ENCODE measurements at regions not wholly inside any gene's neighbourhood (a gene's known extent, or its start where the extent isn't known, plus 50 kb on each side); places are given as distances from the start of the nearest gene placed in this dataset.

GRCh38 chr16:85195271-85195647 is 83.0 kb upstream of the CIBAR2 start:
- TF ChIP-seq CTCF (conservative IDR thresholded peaks at IDR 0.05) (no peak), ZFX (IDR thresholded peaks at IDR 0.05) (no peak)

Measured in C4-2B (cell line).